ENCODE measurements at regions not wholly inside any gene's neighbourhood (a gene's known extent, or its start where the extent isn't known, plus 50 kb on each side); places are given as distances from the start of the nearest gene placed in this dataset.

DNA sequence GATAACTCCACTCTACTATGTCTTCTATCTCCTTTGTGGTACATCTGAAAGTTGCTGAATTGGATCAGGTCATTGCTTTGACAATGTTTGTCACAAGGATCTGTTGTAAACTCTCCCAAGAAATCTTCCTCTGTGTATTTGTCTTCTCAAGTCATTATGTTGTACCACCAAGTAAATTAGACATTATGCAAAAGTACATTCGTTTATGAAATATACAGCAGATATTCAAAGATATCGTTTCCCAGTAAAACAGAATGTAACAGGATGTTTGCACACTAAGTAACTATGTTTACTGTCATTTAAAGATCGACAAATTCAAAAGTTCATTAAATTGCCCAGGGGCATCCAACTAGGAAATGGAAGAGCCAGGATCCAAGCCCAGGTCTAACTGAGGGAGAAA, 739.4 kb downstream of the EFNB2 start:
- TF ChIP-seq, protein P1, sequence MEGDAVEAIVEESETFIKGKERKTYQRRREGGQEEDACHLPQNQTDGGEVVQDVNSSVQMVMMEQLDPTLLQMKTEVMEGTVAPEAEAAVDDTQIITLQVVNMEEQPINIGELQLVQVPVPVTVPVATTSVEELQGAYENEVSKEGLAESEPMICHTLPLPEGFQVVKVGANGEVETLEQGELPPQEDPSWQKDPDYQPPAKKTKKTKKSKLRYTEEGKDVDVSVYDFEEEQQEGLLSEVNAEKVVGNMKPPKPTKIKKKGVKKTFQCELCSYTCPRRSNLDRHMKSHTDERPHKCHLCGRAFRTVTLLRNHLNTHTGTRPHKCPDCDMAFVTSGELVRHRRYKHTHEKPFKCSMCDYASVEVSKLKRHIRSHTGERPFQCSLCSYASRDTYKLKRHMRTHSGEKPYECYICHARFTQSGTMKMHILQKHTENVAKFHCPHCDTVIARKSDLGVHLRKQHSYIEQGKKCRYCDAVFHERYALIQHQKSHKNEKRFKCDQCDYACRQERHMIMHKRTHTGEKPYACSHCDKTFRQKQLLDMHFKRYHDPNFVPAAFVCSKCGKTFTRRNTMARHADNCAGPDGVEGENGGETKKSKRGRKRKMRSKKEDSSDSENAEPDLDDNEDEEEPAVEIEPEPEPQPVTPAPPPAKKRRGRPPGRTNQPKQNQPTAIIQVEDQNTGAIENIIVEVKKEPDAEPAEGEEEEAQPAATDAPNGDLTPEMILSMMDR (IDR thresholded peaks at IDR 0.05), result no peak
- no peak for TF ChIP-seq POLR2A (IDR thresholded peaks at IDR 0.05)
